Loucy (cell line): ENCODE measurements at regions not wholly inside any gene's neighbourhood (a gene's known extent, or its start where the extent isn't known, plus 50 kb on each side); places are given as distances from the start of the nearest gene placed in this dataset.

Experiments
- H2AFZ ChIP-seq: fragments of 200-600 bp; sonication (generic); 2 replicates; pipeline ENCODE4 v1.6.0; 2016; ENCODE audit warnings: antibody characterized with exemption, mild to moderate bottlenecking, low read length, moderate library complexity
- H3F3A ChIP-seq: fragments of 200-600 bp; 2 replicates; pipeline ENCODE4 v1.6.0; 2016; ENCODE audit warnings: antibody characterized with exemption, low read depth, mild to moderate bottlenecking
- H3K27me3 ChIP-seq: fragments of 200-600 bp; sonication (generic); 2 replicates; pipeline ENCODE4 v1.6.1; 2014; ENCODE audit warnings: low read length, mild to moderate bottlenecking; ENCODE audit not compliant: insufficient read depth, poor library complexity, severe bottlenecking
- H3K36me3 ChIP-seq: fragments of 200-600 bp; sonication (generic); 2 replicates; pipeline ENCODE4 v1.6.1; 2016; ENCODE audit warnings: low read length; ENCODE audit not compliant: insufficient read depth
- H3K4me1 ChIP-seq: fragments of 200-600 bp; sonication (generic); 2 replicates; pipeline ENCODE4 v1.5.1; 2014; ENCODE audit warnings: low read length, mild to moderate bottlenecking; ENCODE audit not compliant: insufficient read depth, poor library complexity, severe bottlenecking
- H3K4me2 ChIP-seq: fragments of 200-600 bp; sonication (generic); 2 replicates; pipeline ENCODE4 v1.6.0; 2014; ENCODE audit warnings: antibody characterized with exemption, low read length, low read depth, mild to moderate bottlenecking; ENCODE audit not compliant: poor library complexity, severe bottlenecking
- H3K4me3 ChIP-seq: fragments of 200-600 bp; sonication (generic); 2 replicates; pipeline ENCODE4 v1.5.1; 2014; ENCODE audit warnings: low read length, mild to moderate bottlenecking, mixed read lengths; ENCODE audit not compliant: poor library complexity, severe bottlenecking
- H3K79me2 ChIP-seq: fragments of 200-600 bp; sonication (generic); 2 replicates; pipeline ENCODE4 v1.6.1; 2014; ENCODE audit warnings: low read length; ENCODE audit not compliant: insufficient read depth
- H3K9ac ChIP-seq: fragments of 200-600 bp; sonication (generic); 2 replicates; pipeline ENCODE4 v1.6.0; 2014; ENCODE audit warnings: mild to moderate bottlenecking, low read depth, low read length, moderate library complexity; ENCODE audit not compliant: poor library complexity, severe bottlenecking
- H3K9me2 ChIP-seq: fragments of 200-600 bp; sonication (generic); replicated peaks from 2 replicates; pipeline ENCODE4 v1.6.1; 2016; ENCODE audit warnings: low read depth, low read length, mixed read lengths
- H3K9me3 ChIP-seq: fragments of 200-600 bp; sonication (generic); 2 replicates; pipeline ENCODE4 v1.6.1; 2014; ENCODE audit warnings: mild to moderate bottlenecking, antibody characterized with exemption, low read length, low read depth; ENCODE audit not compliant: insufficient read depth
- H4K20me1 ChIP-seq: fragments of 200-600 bp; sonication (generic); 2 replicates; pipeline ENCODE4 v1.6.0; 2014; ENCODE audit warnings: antibody characterized with exemption, low read length, mild to moderate bottlenecking; ENCODE audit not compliant: insufficient read depth, poor library complexity, severe bottlenecking
- CTCF ChIP-seq: fragments of 200-600 bp; sonication (generic); conservative IDR thresholded peaks from 2 replicates; pipeline ENCODE4 v1.5.1; 2014; ENCODE audit warnings: mild to moderate bottlenecking, antibody characterized with exemption, low read length
- EZH2phosphoT487 ChIP-seq: fragments of 200-600 bp; IDR thresholded peaks from 2 replicates; pipeline ENCODE4 v1.6.1; 2018; ENCODE audit warnings: antibody characterized with exemption, mild to moderate bottlenecking, moderate library complexity, borderline replicate concordance

GRCh38 chr9:90948156-90948555 lies 146.5 kb downstream of the SYK start:
- Histone ChIP-seq H2AFZ (no peak overlapping the region), H3K4me3 (no peak overlapping the region), H4K20me1 (no peaks in the 10 kb centered on the region), H3K27me3 (no peaks in the 10 kb centered on the region), H3K4me2 (no peak overlapping the region), H3K9ac (no peak overlapping the region), H3K36me3 (no peaks in the 10 kb centered on the region), H3K79me2 (no peaks in the 10 kb centered on the region), H3K9me3 (no peaks in the 10 kb centered on the region), H3F3A (no peaks in the 10 kb centered on the region), H3K4me1 (no peaks in the 10 kb centered on the region), H3K9me2 (no peaks in the 10 kb centered on the region)
- TF ChIP-seq EZH2phosphoT487 (no peak), CTCF (no peak)

DNA sequence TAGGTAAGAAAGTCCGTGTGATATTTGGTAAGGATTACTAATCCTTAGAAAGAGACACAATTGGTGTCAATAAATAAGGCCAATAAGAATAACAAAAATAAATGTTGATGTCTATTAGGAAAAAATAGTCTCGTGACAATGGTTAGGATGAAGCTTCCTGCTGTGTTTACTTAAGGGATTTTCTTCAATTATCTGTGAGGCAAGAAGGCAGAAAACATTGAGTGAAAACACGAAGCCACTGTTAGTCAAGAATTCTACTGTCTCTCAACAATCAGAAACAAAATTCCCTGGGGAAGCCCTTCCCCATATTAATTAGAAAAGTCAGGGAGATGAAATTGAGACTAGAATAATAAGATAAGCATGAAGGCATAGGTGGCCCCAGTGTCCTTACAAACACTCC lies 149.0 kb downstream of the SYK start:
- H3K36me3 ChIP-seq = no peaks in the 10 kb centered on the region
- H3K9me3 ChIP-seq = no peaks in the 10 kb centered on the region
- no peak overlapping the region for H2AFZ ChIP-seq
- H3K4me2 ChIP-seq = no peak overlapping the region
- no peaks in the 10 kb centered on the region for H4K20me1 ChIP-seq
- no peaks in the 10 kb centered on the region for H3K79me2 ChIP-seq
- no peak overlapping the region for H3K4me3 ChIP-seq
- no peaks in the 10 kb centered on the region for H3K4me1 ChIP-seq
- no peaks in the 10 kb centered on the region for H3F3A ChIP-seq
- no peak overlapping the region for H3K9ac ChIP-seq
- no peaks in the 10 kb centered on the region for H3K27me3 ChIP-seq
- no peaks in the 10 kb centered on the region for H3K9me2 ChIP-seq
- TF ChIP-seq CTCF = no peak
- no peak for TF ChIP-seq EZH2phosphoT487

- H3K4me1 ChIP-seq = no peaks in the 10 kb centered on the region
- H3K79me2 ChIP-seq = no peaks in the 10 kb centered on the region
- H3K9me3 ChIP-seq = no peaks in the 10 kb centered on the region
- H3K9ac ChIP-seq = no peak overlapping the region
- TF ChIP-seq EZH2phosphoT487 = no peak
- no peak for TF ChIP-seq CTCF
- no peaks in the 10 kb centered on the region for H3F3A ChIP-seq
- no peaks in the 10 kb centered on the region for H3K36me3 ChIP-seq
- H3K9me2 ChIP-seq = no peaks in the 10 kb centered on the region
- no peaks in the 10 kb centered on the region for H3K27me3 ChIP-seq
- H3K4me3 ChIP-seq = no peak overlapping the region
- no peaks in the 10 kb centered on the region for H4K20me1 ChIP-seq
- H3K4me2 ChIP-seq = no peak overlapping the region
- no peak overlapping the region for H2AFZ ChIP-seq
Observed at GRCh38 chr9:90953200-90953599, 151.6 kb downstream of the SYK start.
